HepG2 (cell line): ENCODE measurements at regions not wholly inside any gene's neighbourhood (a gene's known extent, or its start where the extent isn't known, plus 50 kb on each side); places are given as distances from the start of the nearest gene placed in this dataset.

Experiments used
- ATAC-seq: fragments of 200-7000 bp; cut with Tn5 transposase; 3 replicates; pipeline ENCODE4 v1.9.1; 2020; ENCODE audit warnings: mild to moderate bottlenecking, moderate library complexity
- BruUV-seq: library from RNA; stranded (reverse); fragments of 400-500 nt; replicated peaks from 2 replicates; lab custom pipeline; 2021; lab: Mats Ljungman, UMichigan
- CTCF ChIA-PET: fragments of 300-600 bp; formaldehyde crosslinking; extraction: SDS; loops from one replicate; lab custom pipeline; 2021; ENCODE audit warnings: low total read pairs, inconsistent platforms, low intra/inter-chr PET ratio; lab: Yijun Ruan, JAX
- POLR2A ChIA-PET: fragments of 350-600 bp; sonication (Branson Sonifier 250); formaldehyde crosslinking; loops from one replicate; lab custom pipeline; 2020; ENCODE audit warnings: antibody characterized with exemption, inconsistent platforms; lab: Yijun Ruan, JAX
- DNase-seq: peaks from one replicate; pipeline ENCODE4 v3.0.0-alpha.2; 2015; ENCODE audit warnings: low spot score
- FAIRE-seq: peaks from 3 replicates; lab custom pipeline; 2011; peaks lifted over from hg19 to GRCh38; lab: Jason Lieb, UNC
- H2AFZ ChIP-seq: one replicate; pipeline ENCODE4 v1.6.1; 2011; ENCODE audit warnings: low read length, inconsistent platforms
- H3K27ac ChIP-seq: fragments of 300-600 bp; 3 replicates; pipeline ENCODE4 v1.8.0; 2011; ENCODE audit warnings: mixed run types, mild to moderate bottlenecking, mixed read lengths, low read length, inconsistent platforms; ENCODE audit not compliant: insufficient read depth; ENCODE audit errors: extremely low read length
- H3K27me3 ChIP-seq, 2 experiments: fragments of 200-600 bp in 1 of 2; 2 replicates in 1 of 2; 3 replicates in 1 of 2; pipeline versions ENCODE4 v1.6.0 to v1.8.0; 2011; ENCODE audit warnings: low read length in 2 of 2, mild to moderate bottlenecking in 2 of 2, moderate library complexity in 2 of 2, inconsistent platforms in 1 of 2; ENCODE audit not compliant: insufficient read depth in 2 of 2, control insufficient read depth in 1 of 2
- H3K36me3 ChIP-seq, 2 experiments: fragments of 200-600 bp in 1 of 2; replicated peaks in 1 of 2; 2 replicates in 1 of 2; 3 replicates in 1 of 2; pipeline versions ENCODE4 v1.5.1 to v1.8.0; 2011; ENCODE audit warnings: low read length in 2 of 2, inconsistent platforms in 1 of 2; ENCODE audit not compliant: insufficient read depth in 2 of 2, control insufficient read depth in 1 of 2
- H3K4me1 ChIP-seq: 2 replicates; pipeline ENCODE4 v1.5.1; 2012; ENCODE audit warnings: low read length, inconsistent platforms; ENCODE audit not compliant: insufficient read depth
- H3K4me2 ChIP-seq: 2 replicates; pipeline ENCODE4 v1.6.0; 2011; ENCODE audit warnings: low read depth, low read length, inconsistent platforms
- H3K4me3 ChIP-seq, 3 experiments: fragments of 200-600 bp in 1 of 3; sonication (generic), shearing (Covaris generic) in 1 of 3; replicated peaks in 1 of 3; 2 replicates each; pipeline ENCODE4 v1.5.1; 2011 to 2016; ENCODE audit warnings: low read length in 3 of 3, inconsistent platforms in 2 of 3, low read depth in 2 of 3, mild to moderate bottlenecking in 2 of 3, control low read depth in 1 of 3, mixed read lengths in 1 of 3; ENCODE audit not compliant: insufficient read depth in 1 of 3
- H3K79me2 ChIP-seq: one replicate; pipeline ENCODE4 v1.6.1; 2011; ENCODE audit warnings: low read length, inconsistent platforms; ENCODE audit not compliant: insufficient read depth
- H3K9ac ChIP-seq: 2 replicates; pipeline ENCODE4 v1.6.0; 2011; ENCODE audit warnings: mild to moderate bottlenecking, low read depth, low read length, inconsistent platforms; ENCODE audit not compliant: insufficient read depth
- H3K9me3 ChIP-seq: 2 replicates; pipeline ENCODE4 v1.5.1; 2012; ENCODE audit warnings: mild to moderate bottlenecking, low read length
- H4K20me1 ChIP-seq: 2 replicates; pipeline ENCODE4 v1.6.0; 2011; ENCODE audit warnings: inconsistent platforms, mild to moderate bottlenecking, low read length, moderate library complexity; ENCODE audit not compliant: insufficient read depth
- FOXC1 ChIP-seq: sonication (generic); formaldehyde crosslinking; IDR thresholded peaks from 2 replicates; pipeline ENCODE4 v1.8.0; 2022; ENCODE audit warnings: mild to moderate bottlenecking, missing genetic modification reagents, borderline replicate concordance
- GABPA ChIP-seq, 2 experiments: IDR thresholded peaks; 2 replicates each; pipeline ENCODE4 v1.6.1; 2011 to 2016; ENCODE audit warnings: low read depth in 2 of 2, low read length in 1 of 2, missing biosample characterization in 1 of 2, missing genetic modification characterization in 1 of 2
- HNRNPUL1 ChIP-seq: fragments of 200-400 bp; formaldehyde crosslinking; IDR thresholded peaks from 2 replicates; pipeline ENCODE4 v1.6.1; 2017; ENCODE audit warnings: low read depth, mild to moderate bottlenecking, low read length, moderate library complexity
- NFE2 ChIP-seq: sonication (generic); formaldehyde crosslinking; IDR thresholded peaks from 2 replicates; pipeline ENCODE4 v1.4.0; 2020; ENCODE audit warnings: missing genetic modification reagents
- RFX3 ChIP-seq: IDR thresholded peaks from 2 replicates; pipeline ENCODE4 v1.6.1; 2016; ENCODE audit warnings: missing biosample characterization, missing genetic modification reagents
- SMARCC2 ChIP-seq: fragments of 450-650 bp; IDR thresholded peaks from 2 replicates; pipeline ENCODE4 v1.6.1; 2017; ENCODE audit warnings: antibody characterized with exemption, mild to moderate bottlenecking
- ZNF251 ChIP-seq: sonication (generic); formaldehyde crosslinking; IDR thresholded peaks from 2 replicates; pipeline ENCODE4 v1.9.0; 2021; ENCODE audit warnings: mild to moderate bottlenecking, missing genetic modification reagents
- WGBS: methylation state at CpG from one replicate; pipeline ENCODE4 v1.1.6; 2017; ENCODE audit warnings: low lambda C conversion rate; 5-methylcytosine and 5-hydroxymethylcytosine counted together
- in situ Hi-C: cut with HindIII; loops from 2 replicates; pipeline ENCODE4 v1.10.0; 2017; ENCODE audit warnings: low pct_unique_long_range_greater_than_20kb; ENCODE audit not compliant: extremely low pct_ligation_motif_present
- intact Hi-C: fragments of 100-400 bp; cut with micrococcal nuclease; formaldehyde crosslinking; loops from one replicate; pipeline ENCODE4 v1.10.0; 2022; ENCODE audit not compliant: unreplicated experiment
- TF ChIP-seq, protein P1 (sequence below): sonication (generic); formaldehyde crosslinking; IDR thresholded peaks from 2 replicates; pipeline ENCODE4 v1.5.0; 2020; ENCODE audit warnings: missing genetic modification reagents

DNA sequence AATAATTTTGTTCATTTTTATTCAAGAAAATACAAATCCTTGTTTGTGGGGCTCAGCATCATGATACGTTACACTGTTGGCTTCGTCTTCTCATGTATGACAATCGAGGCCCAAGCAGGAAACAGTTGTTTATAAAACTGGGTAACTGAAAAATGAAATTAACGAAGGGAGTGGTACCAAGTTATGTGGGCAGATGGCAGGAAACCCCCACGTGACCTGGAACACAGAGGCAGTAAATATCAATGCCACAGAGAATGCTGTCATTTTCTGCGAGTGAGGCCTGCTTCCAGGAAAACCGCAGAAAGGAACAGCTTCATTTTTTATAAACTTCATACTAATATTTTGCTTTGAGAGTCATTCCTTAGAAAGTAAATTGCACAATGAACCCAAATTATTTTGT lies 201.0 kb upstream of the ADARB2 start:
- no peak for ATAC-seq
- no peaks in the 10 kb centered on the region for H3K4me1 ChIP-seq
- no peaks in the 10 kb centered on the region for H3K79me2 ChIP-seq
- ChIA-PET CTCF (no interaction called here), POLR2A (no interaction called here)
- H3K9me3 ChIP-seq, result no peaks in the 10 kb centered on the region
- intact Hi-C loops, result no loop called here
- no peaks in the 10 kb centered on the region; a peak in 1 of 5 replicates for H3K27me3 ChIP-seq
- H2AFZ ChIP-seq, result no peak overlapping the region
- H3K9ac ChIP-seq, result no peak overlapping the region
- TF ChIP-seq HNRNPUL1, result no peak
- no peak for TF ChIP-seq GABPA (IDR thresholded peaks at IDR 0.05; ENCODE audit: low read depth, low read length)
- no peak for TF ChIP-seq GABPA (CRISPR knock-in tag; IDR thresholded peaks at IDR 0.05; ENCODE audit: low read depth)
- no peak for TF ChIP-seq SMARCC2
- TF ChIP-seq, protein P1, sequence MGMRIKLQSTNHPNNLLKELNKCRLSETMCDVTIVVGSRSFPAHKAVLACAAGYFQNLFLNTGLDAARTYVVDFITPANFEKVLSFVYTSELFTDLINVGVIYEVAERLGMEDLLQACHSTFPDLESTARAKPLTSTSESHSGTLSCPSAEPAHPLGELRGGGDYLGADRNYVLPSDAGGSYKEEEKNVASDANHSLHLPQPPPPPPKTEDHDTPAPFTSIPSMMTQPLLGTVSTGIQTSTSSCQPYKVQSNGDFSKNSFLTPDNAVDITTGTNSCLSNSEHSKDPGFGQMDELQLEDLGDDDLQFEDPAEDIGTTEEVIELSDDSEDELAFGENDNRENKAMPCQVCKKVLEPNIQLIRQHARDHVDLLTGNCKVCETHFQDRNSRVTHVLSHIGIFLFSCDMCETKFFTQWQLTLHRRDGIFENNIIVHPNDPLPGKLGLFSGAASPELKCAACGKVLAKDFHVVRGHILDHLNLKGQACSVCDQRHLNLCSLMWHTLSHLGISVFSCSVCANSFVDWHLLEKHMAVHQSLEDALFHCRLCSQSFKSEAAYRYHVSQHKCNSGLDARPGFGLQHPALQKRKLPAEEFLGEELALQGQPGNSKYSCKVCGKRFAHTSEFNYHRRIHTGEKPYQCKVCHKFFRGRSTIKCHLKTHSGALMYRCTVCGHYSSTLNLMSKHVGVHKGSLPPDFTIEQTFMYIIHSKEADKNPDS (CRISPR knock-in tag), result no peak
- TF ChIP-seq RFX3 (CRISPR knock-in tag), result no peak
- no peak overlapping the region for H3K4me2 ChIP-seq
- H3K27ac ChIP-seq, result no peak overlapping the region
- no peaks in the 10 kb centered on the region for H3K36me3 ChIP-seq
- WGBS, result 38% methylated on average over 7 of the region's 7 CpGs
- no peaks in the 10 kb centered on the region for H4K20me1 ChIP-seq
- FAIRE-seq, result no peak
- no TSS peak for BruUV-seq
- no peak for DNase-seq
- in situ Hi-C loops, result no loop called here
- no peak overlapping the region for H3K4me3 ChIP-seq

DNA sequence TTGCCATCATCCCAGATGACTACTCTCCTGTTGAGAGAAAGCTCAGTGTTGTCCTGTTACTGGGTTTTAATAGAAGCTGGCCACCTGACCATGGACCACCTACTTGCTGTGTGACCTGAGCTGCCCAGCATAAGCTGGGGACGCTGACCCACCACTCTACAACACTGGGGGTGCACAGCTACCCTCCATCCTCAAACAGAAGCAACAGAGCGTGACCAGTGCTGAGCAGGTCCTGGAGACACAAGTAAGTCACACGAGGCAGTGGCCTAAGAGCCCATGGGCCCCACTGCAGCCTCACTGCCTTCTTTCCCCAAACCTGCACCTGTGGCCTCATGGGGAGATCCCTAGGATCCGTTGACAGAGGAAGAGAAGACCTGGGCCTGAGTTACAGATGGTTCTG lies 198.6 kb upstream of the ADARB2 start:
- DNase-seq (no peak), FAIRE-seq (no peak), ATAC-seq (no peak)
- no peak overlapping the region for H3K27ac ChIP-seq
- WGBS, result 8% methylated on average over 2 of the region's 4 CpGs
- intact Hi-C loops (no loop called here), in situ Hi-C loops (no loop called here)
- H3K9me3 ChIP-seq, result no peaks in the 10 kb centered on the region
- CTCF ChIA-PET, result no interaction called here
- BruUV-seq, result no TSS peak
- no peaks in the 10 kb centered on the region for H3K79me2 ChIP-seq
- no peak overlapping the region for H2AFZ ChIP-seq
- peaks cover 0 to 7% of the 10 kb centered on the region in 2 experiments; a peak in 1 of 5 replicates for H3K27me3 ChIP-seq
- H4K20me1 ChIP-seq, result no peaks in the 10 kb centered on the region
- H3K36me3 ChIP-seq, result no peaks in the 10 kb centered on the region
- H3K4me1 ChIP-seq, result no peaks in the 10 kb centered on the region
- TF ChIP-seq FOXC1, result no peak
- no peak for TF ChIP-seq NFE2
- TF ChIP-seq ZNF251 (CRISPR knock-in tag), result no peak
- no peak overlapping the region for H3K9ac ChIP-seq
- no peak overlapping the region for H3K4me3 ChIP-seq
- POLR2A ChIA-PET, result no interaction called here
- no peak overlapping the region for H3K4me2 ChIP-seq
